Loucy (cell line): ENCODE measurements at regions not wholly inside any gene's neighbourhood (a gene's known extent, or its start where the extent isn't known, plus 50 kb on each side); places are given as distances from the start of the nearest gene placed in this dataset.

ENCODE experiments used
- EZH2phosphoT487 ChIP-seq: fragments of 200-600 bp; IDR thresholded peaks from 2 replicates; pipeline ENCODE4 v1.6.1; 2018; ENCODE audit warnings: antibody characterized with exemption, mild to moderate bottlenecking, moderate library complexity, borderline replicate concordance
- TF ChIP-seq, protein P1 (sequence below): fragments of 200-600 bp; sonication (generic); conservative IDR thresholded peaks from 2 replicates; pipeline ENCODE4 v1.5.1; 2014; ENCODE audit warnings: mild to moderate bottlenecking, antibody characterized with exemption, low read length

- TF ChIP-seq, protein P1, sequence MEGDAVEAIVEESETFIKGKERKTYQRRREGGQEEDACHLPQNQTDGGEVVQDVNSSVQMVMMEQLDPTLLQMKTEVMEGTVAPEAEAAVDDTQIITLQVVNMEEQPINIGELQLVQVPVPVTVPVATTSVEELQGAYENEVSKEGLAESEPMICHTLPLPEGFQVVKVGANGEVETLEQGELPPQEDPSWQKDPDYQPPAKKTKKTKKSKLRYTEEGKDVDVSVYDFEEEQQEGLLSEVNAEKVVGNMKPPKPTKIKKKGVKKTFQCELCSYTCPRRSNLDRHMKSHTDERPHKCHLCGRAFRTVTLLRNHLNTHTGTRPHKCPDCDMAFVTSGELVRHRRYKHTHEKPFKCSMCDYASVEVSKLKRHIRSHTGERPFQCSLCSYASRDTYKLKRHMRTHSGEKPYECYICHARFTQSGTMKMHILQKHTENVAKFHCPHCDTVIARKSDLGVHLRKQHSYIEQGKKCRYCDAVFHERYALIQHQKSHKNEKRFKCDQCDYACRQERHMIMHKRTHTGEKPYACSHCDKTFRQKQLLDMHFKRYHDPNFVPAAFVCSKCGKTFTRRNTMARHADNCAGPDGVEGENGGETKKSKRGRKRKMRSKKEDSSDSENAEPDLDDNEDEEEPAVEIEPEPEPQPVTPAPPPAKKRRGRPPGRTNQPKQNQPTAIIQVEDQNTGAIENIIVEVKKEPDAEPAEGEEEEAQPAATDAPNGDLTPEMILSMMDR, result no peak
- no peak for TF ChIP-seq EZH2phosphoT487
Observed at GRCh38 chr6:128720891-128721290, 162.0 kb upstream of the LAMA2 start.
